Mucosa of descending colon (tissue), 3 donors: ENCODE measurements at regions not wholly inside any gene's neighbourhood (a gene's known extent, or its start where the extent isn't known, plus 50 kb on each side); places are given as distances from the start of the nearest gene placed in this dataset.
"Not testable (repeated sequence)": the region's sequence is repeated elsewhere in the genome, so short reads cannot be mapped to it uniquely, and the experiment has no call there.

Experiments used
- ATAC-seq: fragments of 200-7000 bp; cut with Tn5 transposase; one replicate; pipeline ENCODE4 v1.9.1; 2020; ENCODE audit warnings: mild to moderate bottlenecking, moderate library complexity
- DNase-seq, 3 donors: peaks; one replicate each; pipeline ENCODE4 v3.0.0-alpha.2; 2020
- H3K36me3 ChIP-seq: fragments of 200-600 bp; one replicate; pipeline ENCODE4 v1.8.0; 2021; ENCODE audit warnings: low read depth, mild to moderate bottlenecking
- H3K4me1 ChIP-seq: fragments of 200-600 bp; one replicate; pipeline ENCODE4 v1.8.0; 2021; ENCODE audit warnings: low read depth, mild to moderate bottlenecking
- H3K4me3 ChIP-seq: fragments of 200-600 bp; one replicate; pipeline ENCODE4 v1.8.0; 2021; ENCODE audit warnings: mild to moderate bottlenecking
- H3K9me3 ChIP-seq: fragments of 200-600 bp; one replicate; pipeline ENCODE4 v1.8.0; 2021; ENCODE audit warnings: mild to moderate bottlenecking
- CTCF ChIP-seq: fragments of 200-600 bp; IDR thresholded peaks from one replicate; pipeline ENCODE4 v1.8.0; 2022; ENCODE audit warnings: antibody characterized with exemption, mild to moderate bottlenecking
- intact Hi-C, 2 donors: fragments of 100-400 bp; cut with DNase I in 1 of 2; cut with micrococcal nuclease in 1 of 2; formaldehyde crosslinking; loops; one replicate each; pipeline versions ENCODE4 v1.11.0 to v1.11.1; 2022; cut with DNase I, micrococcal nuclease
- donor health status: DM: no; HTN: no; CAD: no; lungs with moderate emphysema.
- donor health status: DM: no; HTN: no; CAD: no.
- donor health status: DM: no; HTN: yes; CAD: no.

GRCh38 chr12:68439368-68440045 lies 107.3 kb upstream of the MDM1 start:
- no peak for ATAC-seq

GRCh38 chr12:68440068-68440581 lies 108.0 kb upstream of the MDM1 start:
- Histone ChIP-seq H3K9me3 (no peaks in the 10 kb centered on the region), H3K4me1 (peaks cover 6% of the 10 kb centered on the region), H3K4me3 (no peak overlapping the region), H3K36me3 (no peaks in the 10 kb centered on the region)
- DNase-seq (no peak), ATAC-seq (no peak)
- TF ChIP-seq CTCF, result no peak
- intact Hi-C loops, result no loop called here

More at GRCh38 chr12:68439368-68440045, 107.3 kb upstream of the MDM1 start:
- no peaks in the 10 kb centered on the region for H3K36me3 ChIP-seq
- no peak for TF ChIP-seq CTCF
- H3K4me1 ChIP-seq, result peaks cover 6% of the 10 kb centered on the region
- intact Hi-C loops, result no loop called here
- H3K4me3 ChIP-seq, result no peak overlapping the region
- H3K9me3 ChIP-seq, result no peaks in the 10 kb centered on the region
- DNase-seq, result no peak

- no peak for TF ChIP-seq CTCF
- intact Hi-C loops, result no loop called here
- no peak for ATAC-seq
Observed at GRCh38 chr12:68441167-68441566, 109.0 kb upstream of the MDM1 start.

GRCh38 chr12:68442353-68442972 lies 110.3 kb upstream of the MDM1 start:
- H3K4me3 ChIP-seq, DNase-seq, H3K36me3 ChIP-seq, H3K9me3 ChIP-seq, H3K4me1 ChIP-seq, intact Hi-C loops: not testable (repeated sequence)
- ATAC-seq, result peak; percentile 48

More at GRCh38 chr12:68441167-68441566, 109.0 kb upstream of the MDM1 start:
- no peaks in the 10 kb centered on the region for H3K36me3 ChIP-seq
- peaks cover 6% of the 10 kb centered on the region for H3K4me1 ChIP-seq
- H3K4me3 ChIP-seq, result no peak overlapping the region
- DNase-seq, result no peak
- no peaks in the 10 kb centered on the region for H3K9me3 ChIP-seq

- ATAC-seq, H3K9me3 ChIP-seq, intact Hi-C loops, H3K36me3 ChIP-seq, H3K4me3 ChIP-seq, DNase-seq, H3K4me1 ChIP-seq: not testable (repeated sequence)
Observed at GRCh38 chr12:68443695-68444094, 111.5 kb upstream of the MDM1 start.

DNA sequence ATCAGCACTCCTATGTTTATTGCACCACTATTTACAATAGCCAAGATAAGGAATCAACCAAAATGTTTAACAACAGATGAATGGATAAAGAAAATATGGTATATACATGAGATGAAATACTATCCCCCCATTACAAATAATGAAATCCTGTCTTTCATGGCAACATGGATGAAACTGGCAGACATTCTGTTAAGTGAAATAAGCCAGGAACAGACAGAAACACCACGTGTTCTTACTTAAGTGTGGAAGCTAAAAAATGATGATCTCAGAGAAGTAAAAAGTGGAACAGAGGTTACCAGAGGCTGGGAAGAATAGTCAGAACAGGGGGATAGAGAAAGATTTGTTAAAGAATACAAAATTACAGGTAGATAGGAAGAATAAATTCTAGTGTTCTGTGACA lies 113.7 kb upstream of the MDM1 start:
- no peak overlapping the region for H3K4me3 ChIP-seq
- no peak for DNase-seq
- ATAC-seq, result no peak
- intact Hi-C loops, result no loop called here
- no peaks in the 10 kb centered on the region for H3K36me3 ChIP-seq
- peaks cover 6% of the 10 kb centered on the region for H3K4me1 ChIP-seq
- H3K9me3 ChIP-seq, result no peaks in the 10 kb centered on the region
- no peak for TF ChIP-seq CTCF
